ENCODE measurements at regions not wholly inside any gene's neighbourhood (a gene's known extent, or its start where the extent isn't known, plus 50 kb on each side); places are given as distances from the start of the nearest gene placed in this dataset.

GRCh38 chr5:159555084-159555483 is 224.8 kb upstream of the IL12B start (continued):
- TF ChIP-seq YY1 (IDR thresholded peaks at IDR 0.05) = no peak
- no peak for TF ChIP-seq RXRA (IDR thresholded peaks at IDR 0.05)
- no peak for TF ChIP-seq SP1 (IDR thresholded peaks at IDR 0.05)

GRCh38 chr5:159559337-159559736 is 229.1 kb upstream of the IL12B start:
- H3K9me3 ChIP-seq (ENCODE audit: control insufficient read depth in 4 of 4, low read length in 3 of 4) = no peaks in the 10 kb centered on the region
- H3K4me1 ChIP-seq (ENCODE audit: control insufficient read depth in 4 of 4, insufficient read depth in 4 of 4, low read length in 3 of 4) = no peaks in the 10 kb centered on the region
- TF ChIP-seq HNF4A (conservative IDR thresholded peaks at IDR 0.05) (no peak), EGR1 (IDR thresholded peaks at IDR 0.05; ENCODE audit: low read depth in 2 of 2) (no peak), FOXA2 (IDR thresholded peaks at IDR 0.05) (no peak), FOXA1 (IDR thresholded peaks at IDR 0.05) (no peak), YY1 (IDR thresholded peaks at IDR 0.05) (no peak), ATF3 (IDR thresholded peaks at IDR 0.05) (no peak), GABPA (IDR thresholded peaks at IDR 0.05 in 1 of 2, conservative IDR thresholded peaks at IDR 0.05 in 1 of 2) (no peak), HNF4G (IDR thresholded peaks at IDR 0.05) (no peak), JUND (IDR thresholded peaks at IDR 0.05) (no peak), RAD21 (IDR thresholded peaks at IDR 0.05) (no peak), RXRA (IDR thresholded peaks at IDR 0.05) (no peak), CTCF (IDR thresholded peaks at IDR 0.05; ENCODE audit: low read depth, low read length, missing input control) (no peak), ZBTB33 (IDR thresholded peaks at IDR 0.05) (no peak), REST (IDR thresholded peaks at IDR 0.05) (no peak), NR2F2 (IDR thresholded peaks at IDR 0.05) (no peak), MAX (IDR thresholded peaks at IDR 0.05) (no peak), TAF1 (conservative IDR thresholded peaks at IDR 0.05) (no peak)
- no peaks in the 10 kb centered on the region for H3K27me3 ChIP-seq (ENCODE audit: control insufficient read depth in 4 of 4, insufficient read depth in 4 of 4, low read length in 3 of 4)
- no peak overlapping the region for H3K27ac ChIP-seq (ENCODE audit: low read depth in 1 of 2, low read length in 2 of 2)
- H3K4me3 ChIP-seq (ENCODE audit: low read depth in 1 of 3, low read length in 3 of 3) = no peak overlapping the region
- no peaks in the 10 kb centered on the region for H3K36me3 ChIP-seq (ENCODE audit: control insufficient read depth in 4 of 4, insufficient read depth in 3 of 4, low read depth in 1 of 4, low read length in 3 of 4)
- H3K9ac ChIP-seq (ENCODE audit: low read depth in 1 of 2, low read length in 2 of 2) = no peak overlapping the region
- DNase-seq (ENCODE audit: low spot score) = no peak
- 79% methylated on average over 2 of the region's 2 CpGs for WGBS
